Pancreas (tissue), 10 donors: ENCODE measurements at regions not wholly inside any gene's neighbourhood (a gene's known extent, or its start where the extent isn't known, plus 50 kb on each side); places are given as distances from the start of the nearest gene placed in this dataset.

ENCODE experiments used
- ATAC-seq, 4 donors: fragments of 200-7000 bp; cut with Tn5 transposase; one replicate each; pipeline versions ENCODE4 v1.8.0 to v1.9.1; 2020; ENCODE audit warnings: mild to moderate bottlenecking in 4 of 4, moderate library complexity in 4 of 4
- DNase-seq, 6 donors: peaks; one replicate each; pipeline ENCODE4 v3.0.0-alpha.2; 2020
- FAIRE-seq: peaks from 2 replicates; lab custom pipeline; 2012; peaks lifted over from hg19 to GRCh38; lab: Jason Lieb, UNC
- H3K27ac ChIP-seq, 4 donors: fragments of 200-600 bp; sonication (generic); 1 replicate in 3 of 4; 2 replicates in 1 of 4; pipeline versions ENCODE4 v1.5.0 to v1.8.0; 2020
- H3K27me3 ChIP-seq, 4 donors: fragments of 200-600 bp; one replicate each; pipeline ENCODE4 v1.8.0; 2021
- H3K36me3 ChIP-seq, 3 donors: fragments of 200-600 bp; sonication (generic) in 1 of 3; one replicate each; pipeline versions ENCODE4 v1.5.0 to v1.8.0; 2020 to 2021
- H3K4me1 ChIP-seq, 3 donors: fragments of 200-600 bp; one replicate each; pipeline ENCODE4 v1.8.0; 2021
- H3K4me3 ChIP-seq, 4 donors: fragments of 200-600 bp; sonication (generic) in 2 of 4; one replicate each; pipeline versions ENCODE4 v1.5.0 to v1.8.0; 2020 to 2021
- H3K9me3 ChIP-seq, 4 donors: fragments of 200-600 bp; one replicate each; pipeline ENCODE4 v1.8.0; 2021
- CTCF ChIP-seq, 4 donors: fragments of 200-600 bp; sonication (generic) in 3 of 4; IDR thresholded peaks; one replicate each; pipeline versions ENCODE4 v1.5.0 to v1.8.0; 2021; ENCODE audit warnings: antibody characterized with exemption in 4 of 4
- WGBS, 2 donors: extraction: QIAGEN DNeasy Blood & Tissue Kit; methylation state at CpG; one replicate each; pipeline ENCODE4 v1.1.7; 2013; 5-methylcytosine and 5-hydroxymethylcytosine counted together
- intact Hi-C, 3 donors: fragments of 100-400 bp; cut with DNase I; formaldehyde crosslinking; loops; one replicate each; pipeline versions ENCODE4 v1.11.1 to v1.14.2; 2022
- donor health status: healthy with polysubstance abuse.
- donor health status: DM: no; HTN: no; CAD: no; lungs with moderate emphysema.
- donor health status: DM: no; HTN: no; CAD: no.
- donor health status: control.
- donor health status: control.
- donor health status: Bipolar disorder and iron deficiency.
- donor health status: DM: yes; HTN: yes; CAD: no.
- donor health status: DM: no; HTN: no; CAD: no.
- donor health status: DM: no; HTN: no; CAD: no.
- donor health status: DM: yes; HTN: yes; CAD: no.

- WGBS, 2 donors: 53 to 67% methylated on average over 3 of the region's 3 CpGs
- no peak for FAIRE-seq
Observed at GRCh38 chr6:56744528-56744927, 101.8 kb upstream of the DST start.

GRCh38 chr6:56742122-56742791 lies 99.6 kb upstream of the DST start:
- Histone ChIP-seq H3K27me3 (no peaks in the 10 kb centered on the region), H3K9me3 (no peaks in the 10 kb centered on the region), H3K27ac (no peak overlapping the region), H3K4me1 (peaks cover 0 to 4% (median 0%) of the 10 kb centered on the region in 3 donors), H3K4me3 (peak overlapping the region in 1 of 4 donors; percentile 13), H3K36me3 (no peaks in the 10 kb centered on the region)
- ATAC-seq: peak in 3 of 4 donors; percentile 53 to 58 (median 53)
- WGBS, 2 donors: 22 to 23% methylated on average over 6 of the region's 6 CpGs
- intact Hi-C loops: no loop called here
- TF ChIP-seq CTCF (IDR thresholded peaks at IDR 0.05): no peak
- no peak for FAIRE-seq
- no peak for DNase-seq

More at GRCh38 chr6:56744528-56744927, 101.8 kb upstream of the DST start:
- ATAC-seq (no peak), DNase-seq (no peak)
- Histone ChIP-seq H3K27me3 (no peaks in the 10 kb centered on the region), H3K9me3 (no peaks in the 10 kb centered on the region), H3K27ac (no peak overlapping the region), H3K4me1 (peaks cover 0 to 4% (median 0%) of the 10 kb centered on the region in 3 donors), H3K36me3 (no peaks in the 10 kb centered on the region), H3K4me3 (no peak overlapping the region)
- intact Hi-C loops: no loop called here
- TF ChIP-seq CTCF (IDR thresholded peaks at IDR 0.05): no peak

- Histone ChIP-seq H3K4me1 (peaks cover 0 to 4% (median 0%) of the 10 kb centered on the region in 3 donors), H3K4me3 (no peak overlapping the region), H3K27me3 (no peaks in the 10 kb centered on the region), H3K27ac (no peak overlapping the region), H3K36me3 (no peaks in the 10 kb centered on the region), H3K9me3 (no peaks in the 10 kb centered on the region)
- DNase-seq (no peak), FAIRE-seq (peak; percentile 53), ATAC-seq (no peak)
- TF ChIP-seq CTCF (IDR thresholded peaks at IDR 0.05): no peak
- intact Hi-C loops: no loop called here
Observed at GRCh38 chr6:56741472-56741871, 98.8 kb upstream of the DST start.

GRCh38 chr6:56739836-56740815 lies 97.4 kb upstream of the DST start:
- Histone ChIP-seq H3K9me3 (no peaks in the 10 kb centered on the region), H3K36me3 (no peaks in the 10 kb centered on the region), H3K27ac (no peak overlapping the region), H3K4me3 (no peak overlapping the region), H3K4me1 (peaks cover 0 to 4% (median 0%) of the 10 kb centered on the region in 3 donors), H3K27me3 (no peaks in the 10 kb centered on the region)
- TF ChIP-seq CTCF (IDR thresholded peaks at IDR 0.05): no peak
- DNase-seq (no peak), FAIRE-seq (no peak), ATAC-seq (no peak)
- 95 to 96% methylated on average over 8 of the region's 8 CpGs for WGBS, 2 donors
- intact Hi-C loops: no loop called here
